ENCODE measurements at regions not wholly inside any gene's neighbourhood (a gene's known extent, or its start where the extent isn't known, plus 50 kb on each side); places are given as distances from the start of the nearest gene placed in this dataset.

- no peak overlapping the region for H3K4me3 ChIP-seq (ENCODE audit: low read depth in 1 of 2, low read length in 1 of 2)
- H3K9me3 ChIP-seq = no peaks in the 10 kb centered on the region
- no peaks in the 10 kb centered on the region for H3K4me1 ChIP-seq (ENCODE audit: control insufficient read depth in 1 of 2, insufficient read depth in 1 of 2, low read depth in 1 of 2, low read length in 1 of 2)
- no peak overlapping the region for H3K27ac ChIP-seq
- TF ChIP-seq CTCF (IDR thresholded peaks at IDR 0.05) = no peak
- H3K27me3 ChIP-seq = no peaks in the 10 kb centered on the region
- H3K36me3 ChIP-seq = no peaks in the 10 kb centered on the region
Observed at GRCh38 chr13:70375718-70376117, 267.5 kb upstream of the KLHL1 start.

- Histone ChIP-seq H3K36me3 (no peaks in the 10 kb centered on the region), H3K4me3 (ENCODE audit: low read depth in 1 of 2, low read length in 1 of 2) (no peak overlapping the region), H3K27ac (no peak overlapping the region), H3K4me1 (ENCODE audit: control insufficient read depth in 1 of 2, insufficient read depth in 1 of 2, low read depth in 1 of 2, low read length in 1 of 2) (no peaks in the 10 kb centered on the region), H3K27me3 (no peaks in the 10 kb centered on the region), H3K9me3 (no peaks in the 10 kb centered on the region)
- TF ChIP-seq CTCF (IDR thresholded peaks at IDR 0.05) = no peak
Observed at GRCh38 chr13:70370924-70371323, 262.7 kb upstream of the KLHL1 start.

GRCh38 chr13:70366720-70367119, 258.5 kb upstream of the KLHL1 start:
- H3K27me3 ChIP-seq = no peaks in the 10 kb centered on the region
- H3K36me3 ChIP-seq = no peaks in the 10 kb centered on the region
- H3K4me1 ChIP-seq (ENCODE audit: control insufficient read depth in 1 of 2, insufficient read depth in 1 of 2, low read depth in 1 of 2, low read length in 1 of 2) = no peaks in the 10 kb centered on the region
- H3K9me3 ChIP-seq = no peaks in the 10 kb centered on the region
- TF ChIP-seq CTCF (IDR thresholded peaks at IDR 0.05) = no peak
- no peak overlapping the region for H3K27ac ChIP-seq
- no peak overlapping the region for H3K4me3 ChIP-seq (ENCODE audit: low read depth in 1 of 2, low read length in 1 of 2)

- Histone ChIP-seq H3K4me3 (ENCODE audit: low read depth in 1 of 2, low read length in 1 of 2) (no peak overlapping the region), H3K27me3 (no peaks in the 10 kb centered on the region), H3K9me3 (no peaks in the 10 kb centered on the region), H3K27ac (no peak overlapping the region), H3K4me1 (ENCODE audit: control insufficient read depth in 1 of 2, insufficient read depth in 1 of 2, low read depth in 1 of 2, low read length in 1 of 2) (no peaks in the 10 kb centered on the region), H3K36me3 (no peaks in the 10 kb centered on the region)
- no peak for TF ChIP-seq CTCF (IDR thresholded peaks at IDR 0.05)
Observed at GRCh38 chr13:70363991-70364390, 255.7 kb upstream of the KLHL1 start.

GRCh38 chr13:70362820-70363570, 254.7 kb upstream of the KLHL1 start:
- no peak for TF ChIP-seq CTCF (IDR thresholded peaks at IDR 0.05)
- Histone ChIP-seq H3K9me3 (no peaks in the 10 kb centered on the region), H3K36me3 (no peaks in the 10 kb centered on the region), H3K27ac (no peak overlapping the region), H3K4me3 (ENCODE audit: low read depth in 1 of 2, low read length in 1 of 2) (no peak overlapping the region), H3K27me3 (no peaks in the 10 kb centered on the region), H3K4me1 (ENCODE audit: control insufficient read depth in 1 of 2, insufficient read depth in 1 of 2, low read depth in 1 of 2, low read length in 1 of 2) (no peaks in the 10 kb centered on the region)
